T-helper 22 cell (primary cell): ENCODE measurements at regions not wholly inside any gene's neighbourhood (a gene's known extent, or its start where the extent isn't known, plus 50 kb on each side); places are given as distances from the start of the nearest gene placed in this dataset.
"Not testable (repeated sequence)": the region's sequence is repeated elsewhere in the genome, so short reads cannot be mapped to it uniquely, and the experiment has no call there.

Experiments
- DNase-seq: peaks from one replicate; pipeline ENCODE4 v3.0.0-alpha.2; 2020; ENCODE audit warnings: low read depth

- no peak for DNase-seq
These were observed 84.1 kb upstream of the ASB18 start for GRCh38 chr2:236348279-236348678.

GRCh38 chr2:236348976-236349375 lies 84.8 kb upstream of the ASB18 start:
- no peak for DNase-seq

GRCh38 chr2:236350426-236350825 lies 86.2 kb upstream of the ASB18 start:
- DNase-seq, result no peak

GRCh38 chr2:236351966-236352525 lies 87.8 kb upstream of the ASB18 start:
- DNase-seq, result no peak

GRCh38 chr2:236352761-236353593 lies 88.8 kb upstream of the ASB18 start:
- no peak for DNase-seq

GRCh38 chr2:236353594-236353942 lies 89.4 kb upstream of the ASB18 start:
- no peak for DNase-seq

GRCh38 chr2:236354056-236354940 lies 90.1 kb upstream of the ASB18 start:
- no peak for DNase-seq

GRCh38 chr2:236354973-236355595 lies 90.9 kb upstream of the ASB18 start:
- no peak for DNase-seq

- no peak for DNase-seq
These were observed 91.7 kb upstream of the ASB18 start for GRCh38 chr2:236355911-236356310.

- not testable (repeated sequence) for DNase-seq
These were observed 92.1 kb upstream of the ASB18 start for GRCh38 chr2:236356321-236356720.

- not testable (repeated sequence) for DNase-seq
These were observed 94.3 kb upstream of the ASB18 start for GRCh38 chr2:236358482-236358881.

GRCh38 chr2:236359426-236360045 lies 95.3 kb upstream of the ASB18 start:
- DNase-seq, result no peak

- no peak for DNase-seq
These were observed 96.3 kb upstream of the ASB18 start for GRCh38 chr2:236360496-236360895.

GRCh38 chr2:236363711-236364277 lies 99.6 kb upstream of the ASB18 start:
- DNase-seq, result no peak

- DNase-seq, result no peak
These were observed 101.2 kb upstream of the ASB18 start for GRCh38 chr2:236365258-236366048.

GRCh38 chr2:236366049-236366387 lies 101.8 kb upstream of the ASB18 start:
- no peak for DNase-seq

- no peak for DNase-seq
These were observed 102.2 kb upstream of the ASB18 start for GRCh38 chr2:236366397-236366796.

GRCh38 chr2:236367506-236368289 lies 103.5 kb upstream of the ASB18 start:
- no peak for DNase-seq

- no peak for DNase-seq
These were observed 105.5 kb upstream of the ASB18 start for GRCh38 chr2:236369661-236370062.

GRCh38 chr2:236370847-236371409 lies 106.7 kb upstream of the ASB18 start:
- DNase-seq, result no peak
